DOHH2 (cell line): ENCODE measurements at regions not wholly inside any gene's neighbourhood (a gene's known extent, or its start where the extent isn't known, plus 50 kb on each side); places are given as distances from the start of the nearest gene placed in this dataset.

Experiments used
- EZH2phosphoT487 ChIP-seq: fragments of 200-600 bp; sonication (generic); IDR thresholded peaks from 2 replicates; pipeline ENCODE4 v1.6.1; 2017; ENCODE audit warnings: borderline replicate concordance, mild to moderate bottlenecking, antibody characterized with exemption, low read length, moderate library complexity, mixed read lengths
- TF ChIP-seq, protein P1 (sequence below): fragments of 200-600 bp; sonication (generic); IDR thresholded peaks from one replicate; pipeline ENCODE4 v1.5.1; 2014; ENCODE audit warnings: antibody characterized with exemption, mild to moderate bottlenecking, low read depth, low read length; ENCODE audit not compliant: poor library complexity, severe bottlenecking

DNA sequence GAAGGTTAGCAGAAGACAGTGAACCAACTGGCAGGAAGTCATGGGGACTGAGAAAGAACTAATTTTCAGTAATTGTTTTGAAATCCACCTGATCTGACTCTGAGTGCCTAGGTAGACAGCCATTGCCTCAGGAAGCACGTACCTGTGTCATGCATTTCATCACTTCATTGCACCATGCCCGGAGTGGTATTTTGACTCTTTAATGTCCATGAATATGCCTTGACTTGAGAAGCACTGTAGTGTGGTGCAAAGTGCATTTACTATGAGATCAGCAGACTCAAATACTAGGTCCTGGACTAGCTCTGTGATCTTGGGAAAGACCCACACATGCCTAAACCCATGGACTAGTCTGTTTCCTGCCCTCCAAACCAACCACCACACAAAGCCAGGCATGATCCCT is 370.9 kb upstream of the MARCKS start:
- TF ChIP-seq, protein P1, sequence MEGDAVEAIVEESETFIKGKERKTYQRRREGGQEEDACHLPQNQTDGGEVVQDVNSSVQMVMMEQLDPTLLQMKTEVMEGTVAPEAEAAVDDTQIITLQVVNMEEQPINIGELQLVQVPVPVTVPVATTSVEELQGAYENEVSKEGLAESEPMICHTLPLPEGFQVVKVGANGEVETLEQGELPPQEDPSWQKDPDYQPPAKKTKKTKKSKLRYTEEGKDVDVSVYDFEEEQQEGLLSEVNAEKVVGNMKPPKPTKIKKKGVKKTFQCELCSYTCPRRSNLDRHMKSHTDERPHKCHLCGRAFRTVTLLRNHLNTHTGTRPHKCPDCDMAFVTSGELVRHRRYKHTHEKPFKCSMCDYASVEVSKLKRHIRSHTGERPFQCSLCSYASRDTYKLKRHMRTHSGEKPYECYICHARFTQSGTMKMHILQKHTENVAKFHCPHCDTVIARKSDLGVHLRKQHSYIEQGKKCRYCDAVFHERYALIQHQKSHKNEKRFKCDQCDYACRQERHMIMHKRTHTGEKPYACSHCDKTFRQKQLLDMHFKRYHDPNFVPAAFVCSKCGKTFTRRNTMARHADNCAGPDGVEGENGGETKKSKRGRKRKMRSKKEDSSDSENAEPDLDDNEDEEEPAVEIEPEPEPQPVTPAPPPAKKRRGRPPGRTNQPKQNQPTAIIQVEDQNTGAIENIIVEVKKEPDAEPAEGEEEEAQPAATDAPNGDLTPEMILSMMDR: no peak
- no peak for TF ChIP-seq EZH2phosphoT487
